ENCODE measurements at regions not wholly inside any gene's neighbourhood (a gene's known extent, or its start where the extent isn't known, plus 50 kb on each side); places are given as distances from the start of the nearest gene placed in this dataset.

DNA sequence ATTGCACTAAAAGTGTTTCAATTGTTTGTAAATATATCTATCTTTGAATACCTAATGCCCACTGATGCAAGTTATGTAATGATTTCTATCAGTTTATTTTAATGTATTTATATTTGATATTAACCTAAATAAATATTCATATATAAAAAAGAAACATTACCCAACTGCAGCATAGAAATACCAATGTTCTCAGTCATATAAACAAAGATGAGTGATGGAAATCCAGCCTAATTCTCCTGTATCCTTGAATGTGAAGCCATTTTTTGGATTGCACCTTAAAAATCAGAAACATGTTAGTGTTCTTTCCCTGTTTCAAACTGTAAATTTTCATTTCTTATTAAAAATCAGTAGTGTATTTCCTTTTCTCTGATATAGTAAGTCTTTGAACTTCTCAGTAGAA is 305.8 kb upstream of the GNAI1 start:
- TF ChIP-seq CTCF (IDR thresholded peaks at IDR 0.05; ENCODE audit: low read depth, low read length) (no peak), POLR2A (IDR thresholded peaks at IDR 0.05; ENCODE audit: extremely low read depth, insufficient read length) (no peak), MAX (IDR thresholded peaks at IDR 0.05; ENCODE audit: low read depth, low read length) (no peak), MYC (IDR thresholded peaks at IDR 0.05; ENCODE audit: low read depth, low read length) (no peak)

Measured in NB4 (cell line).